GM12875 (cell line): ENCODE measurements at regions not wholly inside any gene's neighbourhood (a gene's known extent, or its start where the extent isn't known, plus 50 kb on each side); places are given as distances from the start of the nearest gene placed in this dataset.

Experiments used
- H3K4me3 ChIP-seq: one replicate; pipeline ENCODE4 v1.5.1; 2011; ENCODE audit warnings: low read depth, low read length, control low read depth
- TF ChIP-seq, protein P1 (sequence below): IDR thresholded peaks from 2 replicates; pipeline ENCODE4 v1.5.1; 2011; ENCODE audit warnings: low read depth, mild to moderate bottlenecking, control low read depth, inconsistent platforms, low read length, moderate library complexity, borderline replicate concordance; ENCODE audit not compliant: insufficient read depth

DNA sequence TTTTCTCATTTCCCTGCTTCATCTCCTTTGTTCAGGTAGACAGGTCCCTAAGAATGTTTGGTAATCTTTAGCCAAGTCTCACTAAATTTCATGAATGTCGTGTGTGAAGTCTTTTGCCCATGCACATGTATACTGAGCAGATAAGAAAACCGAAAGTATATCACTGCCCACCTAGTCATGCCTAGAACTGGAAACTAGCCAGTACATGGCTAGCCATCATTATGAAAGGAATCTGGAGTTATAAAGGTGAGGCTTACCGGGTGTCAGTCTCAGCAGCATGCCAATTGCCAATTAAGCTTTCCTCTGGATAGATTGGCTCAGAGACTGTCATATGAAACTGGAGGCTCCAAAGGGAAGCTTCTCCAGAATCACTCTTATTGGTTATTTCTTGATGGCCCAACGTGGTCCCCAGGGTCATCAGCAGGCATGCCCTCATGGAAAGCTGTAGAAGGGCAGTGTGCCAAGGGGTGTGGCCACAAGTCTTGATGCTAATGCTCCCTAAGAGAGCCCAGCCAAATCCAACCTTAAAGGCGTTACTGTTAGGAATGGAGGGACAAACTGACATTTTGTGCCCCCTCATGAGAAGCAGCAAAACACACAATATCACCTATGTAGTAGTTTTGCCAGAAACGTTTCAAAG, 307.3 kb upstream of the PIK3R1 start:
- no peak overlapping the region for H3K4me3 ChIP-seq
- TF ChIP-seq, protein P1, sequence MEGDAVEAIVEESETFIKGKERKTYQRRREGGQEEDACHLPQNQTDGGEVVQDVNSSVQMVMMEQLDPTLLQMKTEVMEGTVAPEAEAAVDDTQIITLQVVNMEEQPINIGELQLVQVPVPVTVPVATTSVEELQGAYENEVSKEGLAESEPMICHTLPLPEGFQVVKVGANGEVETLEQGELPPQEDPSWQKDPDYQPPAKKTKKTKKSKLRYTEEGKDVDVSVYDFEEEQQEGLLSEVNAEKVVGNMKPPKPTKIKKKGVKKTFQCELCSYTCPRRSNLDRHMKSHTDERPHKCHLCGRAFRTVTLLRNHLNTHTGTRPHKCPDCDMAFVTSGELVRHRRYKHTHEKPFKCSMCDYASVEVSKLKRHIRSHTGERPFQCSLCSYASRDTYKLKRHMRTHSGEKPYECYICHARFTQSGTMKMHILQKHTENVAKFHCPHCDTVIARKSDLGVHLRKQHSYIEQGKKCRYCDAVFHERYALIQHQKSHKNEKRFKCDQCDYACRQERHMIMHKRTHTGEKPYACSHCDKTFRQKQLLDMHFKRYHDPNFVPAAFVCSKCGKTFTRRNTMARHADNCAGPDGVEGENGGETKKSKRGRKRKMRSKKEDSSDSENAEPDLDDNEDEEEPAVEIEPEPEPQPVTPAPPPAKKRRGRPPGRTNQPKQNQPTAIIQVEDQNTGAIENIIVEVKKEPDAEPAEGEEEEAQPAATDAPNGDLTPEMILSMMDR = no peak

DNA sequence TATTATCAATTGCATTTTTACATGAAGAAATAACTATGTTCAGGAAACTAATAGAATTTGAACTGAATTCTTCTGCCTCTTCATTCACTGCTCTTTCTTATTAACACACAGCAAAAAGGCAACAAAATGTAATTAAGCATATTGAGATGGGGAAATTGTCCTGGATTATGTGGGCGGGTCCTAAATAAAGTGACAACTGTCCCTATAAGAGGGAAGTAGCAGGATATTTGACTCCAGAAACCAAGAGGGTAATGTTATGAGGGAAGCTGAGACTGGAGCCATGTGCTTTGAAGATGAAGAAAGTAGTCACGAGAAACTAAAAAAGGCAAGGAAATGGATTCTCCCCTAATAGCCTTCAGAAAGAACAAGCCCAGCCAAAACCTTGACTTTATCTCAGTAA, 311.2 kb upstream of the PIK3R1 start:
- TF ChIP-seq, protein P1 = no peak
- no peak overlapping the region for H3K4me3 ChIP-seq

DNA sequence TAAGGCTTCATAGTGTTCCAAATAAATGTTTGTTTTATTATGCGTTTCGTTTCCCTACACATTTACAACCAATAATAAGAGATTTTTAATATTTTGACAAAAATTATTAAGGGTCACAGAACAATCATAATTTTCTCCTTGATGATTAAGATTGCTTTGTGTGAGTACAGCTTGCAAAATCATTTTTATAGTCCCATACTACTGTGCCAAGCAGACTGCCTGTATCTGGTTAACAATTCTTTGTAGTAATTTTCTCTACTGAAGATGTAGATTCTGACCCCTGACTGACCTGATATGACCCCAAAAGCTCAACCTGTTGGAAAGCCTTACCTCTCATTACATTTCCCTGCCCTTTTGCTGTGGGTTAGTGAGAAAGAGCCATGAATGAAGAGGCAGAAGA, 311.9 kb upstream of the PIK3R1 start:
- TF ChIP-seq, protein P1 = no peak

DNA sequence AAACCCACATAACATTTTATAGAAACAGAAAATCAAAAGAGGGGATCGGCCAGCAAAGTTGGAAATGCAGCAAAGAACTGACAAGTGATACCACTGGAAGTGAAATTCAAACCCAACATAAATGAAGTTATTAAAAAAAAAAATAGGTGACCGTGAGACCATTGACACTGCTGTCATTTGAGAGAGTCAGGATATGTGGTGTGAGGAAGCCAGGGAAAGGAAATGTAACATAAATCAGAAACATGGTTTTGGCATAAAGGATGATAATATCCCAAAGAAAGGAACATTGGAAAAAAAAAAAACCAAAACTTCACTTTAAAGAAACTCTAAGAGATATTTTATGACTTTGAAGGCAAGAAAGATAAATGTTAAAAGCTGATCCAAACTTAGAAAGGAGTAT, 312.4 kb upstream of the PIK3R1 start:
- H3K4me3 ChIP-seq = no peak overlapping the region
- TF ChIP-seq, protein P1 = no peak

More for the DNA sequence above, 311.9 kb upstream of the PIK3R1 start:
- H3K4me3 ChIP-seq = no peak overlapping the region

DNA sequence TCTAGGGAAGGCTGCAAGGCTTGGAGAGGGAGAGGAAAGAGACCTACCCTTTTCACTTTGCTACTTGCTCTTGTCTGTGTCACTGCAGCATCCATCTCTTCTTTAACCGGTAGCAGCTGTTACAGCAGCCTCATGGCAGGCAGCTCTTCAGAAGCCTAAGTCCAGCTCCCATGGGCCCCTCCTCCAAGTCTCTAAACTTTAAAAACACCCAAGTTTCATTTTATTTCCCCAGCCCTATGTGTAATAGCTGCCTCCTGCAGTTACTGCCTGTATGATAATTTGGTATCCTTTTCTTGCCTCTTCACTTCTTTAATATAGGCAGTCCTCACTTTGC, 313.1 kb upstream of the PIK3R1 start:
- H3K4me3 ChIP-seq = no peak overlapping the region
- TF ChIP-seq, protein P1 = no peak

DNA sequence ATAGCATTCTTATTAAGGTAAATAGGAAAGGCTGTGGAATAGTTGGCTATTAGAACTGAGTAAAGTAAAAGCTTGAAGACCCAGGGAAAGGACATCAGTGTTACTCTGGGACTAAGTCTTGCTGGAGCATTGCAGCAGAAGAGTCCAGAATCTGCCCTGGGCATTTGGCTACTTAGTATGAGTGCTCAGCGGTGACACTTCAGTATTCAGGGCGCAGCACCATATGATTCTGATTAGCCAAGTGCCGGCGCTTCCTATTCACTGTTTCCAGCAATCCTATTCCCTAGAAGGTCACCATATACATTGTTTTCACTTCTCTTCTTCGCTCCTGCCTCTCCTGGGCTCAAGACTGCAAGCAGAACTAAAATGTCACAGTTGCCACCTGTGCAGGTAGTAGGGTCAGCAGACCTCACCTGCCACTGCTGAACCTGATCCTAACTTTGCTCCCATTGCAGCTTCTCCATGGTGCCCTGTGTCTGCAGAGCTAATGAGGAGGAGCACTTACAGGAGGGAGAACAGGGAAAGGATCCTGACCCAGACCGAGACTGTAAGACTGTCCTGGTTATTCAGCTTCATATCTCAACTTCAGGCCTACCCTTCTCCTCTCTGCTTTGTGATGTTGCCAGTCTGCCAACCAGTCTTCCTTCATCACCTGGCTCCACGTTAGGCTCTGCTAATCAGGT, 313.6 kb upstream of the PIK3R1 start:
- H3K4me3 ChIP-seq = no peak overlapping the region
- TF ChIP-seq, protein P1 = no peak

DNA sequence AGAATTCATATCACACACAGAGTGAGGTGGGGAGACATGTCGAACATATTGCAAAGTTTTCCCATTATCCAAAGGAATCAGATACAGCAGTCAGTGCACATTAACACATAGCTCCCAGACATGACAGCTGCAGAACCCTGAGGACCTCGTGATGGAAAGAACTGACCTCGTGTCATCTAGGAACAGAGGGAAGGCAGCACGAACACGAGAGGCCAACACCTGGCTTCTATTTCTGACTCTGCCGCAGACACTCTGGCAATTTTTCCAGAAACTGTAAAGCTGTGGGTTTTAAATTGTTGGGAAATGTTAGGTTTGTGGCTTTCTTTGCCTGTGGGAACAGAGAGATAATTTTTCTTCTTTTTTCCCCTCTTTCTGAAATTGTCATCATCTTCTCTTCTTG, 315.0 kb upstream of the PIK3R1 start:
- TF ChIP-seq, protein P1 = no peak
- no peak overlapping the region for H3K4me3 ChIP-seq
